Activated CD4-positive, alpha-beta T cell treated with anti-CD3 and anti-CD28 coated beads, Interleukin-10, Interleukin-2, amounts not matched to agents 100 ng/mL and 50 ng/mL, durations not matched to agents 16 hours and 8 hours (primary cell): ENCODE measurements at regions not wholly inside any gene's neighbourhood (a gene's known extent, or its start where the extent isn't known, plus 50 kb on each side); places are given as distances from the start of the nearest gene placed in this dataset.

Experiments used
- DNase-seq: peaks from one replicate; pipeline ENCODE4 v3.0.0-alpha.2; 2020

- DNase-seq = no peak
Measured at GRCh38 chr2:204187229-204188083, 250.9 kb downstream of the ICOS start.

- no peak for DNase-seq
Measured at GRCh38 chr2:204191574-204191973, 255.0 kb downstream of the ICOS start.

GRCh38 chr2:204195498-204195897, 258.9 kb downstream of the ICOS start:
- DNase-seq = no peak

- no peak for DNase-seq
Measured at GRCh38 chr2:204197336-204198005, 260.9 kb downstream of the ICOS start.

- no peak for DNase-seq
Measured at GRCh38 chr2:204199357-204199756, 262.8 kb downstream of the ICOS start.

- no peak for DNase-seq
Measured at GRCh38 chr2:204201507-204201906, 264.9 kb downstream of the ICOS start.

GRCh38 chr2:204202253-204202652, 265.7 kb downstream of the ICOS start:
- no peak for DNase-seq

GRCh38 chr2:204203704-204204103, 267.1 kb downstream of the ICOS start:
- no peak for DNase-seq

- no peak for DNase-seq
Measured at GRCh38 chr2:204205082-204205481, 268.5 kb downstream of the ICOS start.

- DNase-seq = no peak
Measured at GRCh38 chr2:204205538-204205937, 269.0 kb downstream of the ICOS start.

- no peak for DNase-seq
Measured at GRCh38 chr2:204207866-204208265, 271.3 kb downstream of the ICOS start.

- DNase-seq = no peak
Measured at GRCh38 chr2:204213588-204213987, 277.0 kb downstream of the ICOS start.

GRCh38 chr2:204218040-204218439, 281.5 kb downstream of the ICOS start:
- no peak for DNase-seq

- no peak for DNase-seq
Measured at GRCh38 chr2:204219196-204219595, 282.6 kb downstream of the ICOS start.

- DNase-seq = no peak
Measured at GRCh38 chr2:204220896-204221295, 284.3 kb downstream of the ICOS start.

GRCh38 chr2:204223046-204223445, 286.5 kb downstream of the ICOS start:
- no peak for DNase-seq

GRCh38 chr2:204223544-204223943, 287.0 kb downstream of the ICOS start:
- no peak for DNase-seq

GRCh38 chr2:204225671-204226073, 289.1 kb downstream of the ICOS start:
- no peak for DNase-seq

GRCh38 chr2:204226305-204226880, 289.8 kb downstream of the ICOS start:
- no peak for DNase-seq

- no peak for DNase-seq
Measured at GRCh38 chr2:204228169-204228886, 291.8 kb downstream of the ICOS start.

GRCh38 chr2:204234248-204234647, 297.7 kb downstream of the ICOS start:
- DNase-seq = no peak

- DNase-seq = no peak
Measured at GRCh38 chr2:204234879-204235278, 298.3 kb downstream of the ICOS start.

GRCh38 chr2:204237416-204237815, 300.9 kb downstream of the ICOS start:
- DNase-seq = no peak
